Transverse colon (tissue), 4 donors: ENCODE measurements at regions not wholly inside any gene's neighbourhood (a gene's known extent, or its start where the extent isn't known, plus 50 kb on each side); places are given as distances from the start of the nearest gene placed in this dataset.

ENCODE experiments used
- DNase-seq: peaks from one replicate; pipeline ENCODE4 v3.0.0-alpha.2; 2019
- H3K27ac ChIP-seq, 4 donors: fragments of 200-600 bp; sonication (generic); 2 replicates each; pipeline ENCODE4 v1.5.1; 2016 to 2018; ENCODE audit warnings: inconsistent platforms in 4 of 4
- H3K27me3 ChIP-seq: fragments of 200-600 bp; sonication (generic); 2 replicates; pipeline ENCODE4 v1.5.1; 2017; ENCODE audit warnings: inconsistent platforms
- H3K36me3 ChIP-seq, 4 donors: fragments of 200-600 bp; sonication (generic); 2 replicates each; pipeline ENCODE4 v1.5.1; 2017 to 2019; ENCODE audit warnings: inconsistent platforms in 4 of 4
- H3K4me1 ChIP-seq, 4 donors: fragments of 200-600 bp; sonication (generic); 2 replicates each; pipeline ENCODE4 v1.5.1; 2017 to 2020; ENCODE audit warnings: inconsistent platforms in 4 of 4
- H3K4me3 ChIP-seq, 4 donors: fragments of 200-600 bp; sonication (generic); 1 replicate in 1 of 4; 2 replicates in 3 of 4; pipeline versions ENCODE4 v1.5.1 to v1.6.1; 2017 to 2019; ENCODE audit warnings: inconsistent platforms in 4 of 4
- H3K9me3 ChIP-seq, 2 donors: fragments of 200-600 bp; sonication (generic); 2 replicates each; pipeline ENCODE4 v1.5.1; 2017 to 2019; ENCODE audit warnings: inconsistent platforms in 2 of 2
- EP300 ChIP-seq: sonication (generic); formaldehyde crosslinking; IDR thresholded peaks from one replicate; pipeline ENCODE4 v1.6.1; 2017; ENCODE audit warnings: antibody characterized with exemption, low read depth
- POLR2A ChIP-seq: fragments of 450-650 bp; IDR thresholded peaks from one replicate; pipeline ENCODE4 v1.6.1; 2016; ENCODE audit warnings: antibody characterized with exemption, mild to moderate bottlenecking, moderate library complexity
- POLR2AphosphoS5 ChIP-seq, 3 donors: sonication (generic); formaldehyde crosslinking; IDR thresholded peaks; one replicate each; pipeline ENCODE4 v1.6.1; 2016; ENCODE audit warnings: antibody characterized with exemption in 3 of 3
- WGBS, 2 donors: methylation state at CpG; one replicate each; pipeline ENCODE4 v1.1.5; 2018; ENCODE audit warnings: low coverage in 1 of 2; 5-methylcytosine and 5-hydroxymethylcytosine counted together
- in situ Hi-C, 4 donors: fragments of 200-750 bp; cut with MboI; loops; one replicate each; pipeline versions ENCODE4 v1.15.0 to v1.15.1; 2017; ENCODE audit warnings: low sequenced_read_pairs in 3 of 4, low pct_ligation_motif_present in 1 of 4, low pct_unique_long_range_greater_than_20kb in 1 of 4
- intact Hi-C: fragments of 100-400 bp; cut with DNase I; formaldehyde crosslinking; loops from one replicate; pipeline ENCODE4 v1.15.1; 2023; ENCODE audit warnings: low total_unique reads
- TF ChIP-seq, protein P1 (sequence below), 5 experiments: fragments of 200-600 bp in 3 of 5; fragments of 450-650 bp in 2 of 5; sonication (generic) in 3 of 5; IDR thresholded peaks; 1 replicate in 2 of 5; 2 replicates in 3 of 5; pipeline ENCODE4 v1.5.1; 2016 to 2017; ENCODE audit warnings: antibody characterized with exemption in 5 of 5, inconsistent platforms in 3 of 5, mild to moderate bottlenecking in 2 of 5, moderate library complexity in 1 of 5

DNA sequence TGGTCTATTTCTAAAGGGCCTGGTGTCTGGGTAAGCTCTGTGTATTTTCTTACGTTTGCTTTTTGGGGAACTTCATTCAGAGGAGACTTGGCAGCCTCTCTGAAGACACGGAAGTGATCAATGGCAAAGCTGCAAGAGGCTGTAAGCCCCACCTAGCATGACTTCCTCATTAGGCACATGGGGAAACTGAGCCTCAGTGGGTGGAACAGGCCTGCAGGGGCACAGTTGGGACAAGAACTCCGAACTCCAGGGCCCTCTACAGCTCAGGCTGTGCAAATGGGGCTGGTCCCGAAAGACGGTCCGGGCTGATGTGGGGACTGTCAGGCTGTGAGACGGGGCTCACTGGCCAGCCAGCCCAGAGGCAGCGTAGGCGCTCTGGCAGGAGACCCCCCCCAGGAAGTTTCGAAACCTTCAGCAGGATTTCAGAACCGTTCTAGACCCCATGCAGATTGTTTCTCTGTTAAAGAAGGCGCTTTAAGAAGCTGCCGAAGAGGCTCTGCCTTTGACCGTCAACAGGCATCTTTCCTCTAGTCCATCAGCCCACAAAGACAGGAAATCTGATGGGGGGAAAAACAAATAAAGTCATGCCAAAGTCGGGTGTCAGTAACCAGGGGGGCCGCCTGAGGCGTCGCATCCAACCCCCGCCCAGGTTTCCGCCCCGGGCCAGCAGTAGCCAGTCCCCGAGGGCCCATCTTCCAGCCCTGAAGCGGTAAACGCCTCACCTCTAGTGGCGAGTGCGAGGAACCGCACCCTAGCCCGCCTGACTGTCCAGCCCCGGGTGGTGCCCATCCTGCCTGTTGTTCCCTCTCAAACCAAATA is 79.8 kb upstream of the TBC1D3K start:
- WGBS, 2 donors, result 25% methylated on average over 29 of the region's 29 CpGs; no CpG with 5 or more reads in 1 of the 2 donors
- DNase-seq, result peak; percentile 66

DNA sequence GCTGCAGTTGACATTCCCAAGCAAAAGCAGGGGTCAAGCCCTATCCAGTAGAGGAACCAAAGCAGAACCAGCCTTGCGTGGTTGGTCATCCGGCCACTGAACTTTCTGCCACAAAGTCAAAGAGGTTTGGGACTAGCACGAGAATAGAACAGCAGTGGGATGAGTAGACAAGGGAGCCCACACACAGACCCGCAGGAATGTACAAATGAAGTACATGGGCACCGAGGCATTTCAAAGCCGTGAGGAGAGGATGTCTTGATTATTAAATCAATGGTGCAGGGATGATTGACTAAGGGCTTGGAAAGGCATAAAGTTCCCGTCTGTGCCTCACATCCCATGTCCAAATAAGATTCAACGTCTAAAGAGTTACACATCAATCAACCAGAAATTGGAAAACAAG is 81.8 kb upstream of the TBC1D3K start:
- Histone ChIP-seq H3K4me3 (no peak overlapping the region), H3K36me3 (no peaks in the 10 kb centered on the region), H3K4me1 (peaks cover 0 to 6% (median 2%) of the 10 kb centered on the region in 4 donors), H3K27ac (no peak overlapping the region), H3K27me3 (peaks cover 17% of the 10 kb centered on the region), H3K9me3 (no peaks in the 10 kb centered on the region)
- in situ Hi-C loops, result no loop called here
- WGBS, 2 donors, result 20 to 92% methylated on average over 1 to 8 of the region's 8 CpGs
- DNase-seq, result no peak
- no peak for TF ChIP-seq EP300
- TF ChIP-seq, protein P1, sequence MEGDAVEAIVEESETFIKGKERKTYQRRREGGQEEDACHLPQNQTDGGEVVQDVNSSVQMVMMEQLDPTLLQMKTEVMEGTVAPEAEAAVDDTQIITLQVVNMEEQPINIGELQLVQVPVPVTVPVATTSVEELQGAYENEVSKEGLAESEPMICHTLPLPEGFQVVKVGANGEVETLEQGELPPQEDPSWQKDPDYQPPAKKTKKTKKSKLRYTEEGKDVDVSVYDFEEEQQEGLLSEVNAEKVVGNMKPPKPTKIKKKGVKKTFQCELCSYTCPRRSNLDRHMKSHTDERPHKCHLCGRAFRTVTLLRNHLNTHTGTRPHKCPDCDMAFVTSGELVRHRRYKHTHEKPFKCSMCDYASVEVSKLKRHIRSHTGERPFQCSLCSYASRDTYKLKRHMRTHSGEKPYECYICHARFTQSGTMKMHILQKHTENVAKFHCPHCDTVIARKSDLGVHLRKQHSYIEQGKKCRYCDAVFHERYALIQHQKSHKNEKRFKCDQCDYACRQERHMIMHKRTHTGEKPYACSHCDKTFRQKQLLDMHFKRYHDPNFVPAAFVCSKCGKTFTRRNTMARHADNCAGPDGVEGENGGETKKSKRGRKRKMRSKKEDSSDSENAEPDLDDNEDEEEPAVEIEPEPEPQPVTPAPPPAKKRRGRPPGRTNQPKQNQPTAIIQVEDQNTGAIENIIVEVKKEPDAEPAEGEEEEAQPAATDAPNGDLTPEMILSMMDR (IDR thresholded peaks at IDR 0.05), result no peak
- TF ChIP-seq POLR2A, result no peak
- no peak for TF ChIP-seq POLR2AphosphoS5 (IDR thresholded peaks at IDR 0.05)
- intact Hi-C loops, result no loop called here

More for the DNA sequence above, 79.8 kb upstream of the TBC1D3K start:
- Histone ChIP-seq H3K9me3 (no peaks in the 10 kb centered on the region), H3K4me1 (peaks cover 0 to 6% (median 2%) of the 10 kb centered on the region in 4 donors), H3K4me3 (no peak overlapping the region), H3K27ac (no peak overlapping the region), H3K27me3 (peaks cover 17% of the 10 kb centered on the region), H3K36me3 (no peaks in the 10 kb centered on the region)
- intact Hi-C loops (no loop called here), in situ Hi-C loops (no loop called here)
- no peak for TF ChIP-seq EP300
- TF ChIP-seq, protein P1 (IDR thresholded peaks at IDR 0.05), result peak; percentile 75 to 86 (median 79)
- TF ChIP-seq POLR2A, result no peak
- TF ChIP-seq POLR2AphosphoS5 (IDR thresholded peaks at IDR 0.05), result no peak

DNA sequence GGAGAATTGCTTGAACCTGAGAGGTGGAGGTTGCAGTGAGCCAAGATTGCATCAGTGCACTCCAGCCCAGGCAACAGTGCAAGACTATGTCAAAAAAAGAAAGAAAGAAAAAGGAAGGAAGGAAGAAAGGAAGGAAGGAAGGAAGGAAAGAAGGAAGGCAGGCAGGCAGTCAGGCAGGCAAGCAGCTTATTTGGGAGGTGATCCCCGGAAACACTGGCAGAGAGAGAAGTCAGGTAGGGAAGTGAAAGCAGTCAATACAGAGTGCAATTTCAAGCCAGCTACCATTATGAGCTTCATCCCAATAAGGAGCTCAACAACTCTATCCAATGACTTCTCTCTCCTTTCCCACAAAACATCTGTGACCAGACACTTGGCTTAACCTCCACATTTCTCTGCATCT is 83.0 kb upstream of the TBC1D3K start:
- Histone ChIP-seq H3K9me3 (no peaks in the 10 kb centered on the region), H3K27ac (no peak overlapping the region), H3K4me1 (peaks cover 0 to 6% (median 2%) of the 10 kb centered on the region in 4 donors), H3K36me3 (no peaks in the 10 kb centered on the region), H3K27me3 (peaks cover 17% of the 10 kb centered on the region), H3K4me3 (no peak overlapping the region)
- intact Hi-C loops, result no loop called here
- in situ Hi-C loops, result no loop called here
- no peak for TF ChIP-seq POLR2A
- TF ChIP-seq EP300, result no peak
- TF ChIP-seq POLR2AphosphoS5 (IDR thresholded peaks at IDR 0.05), result no peak
- TF ChIP-seq, protein P1 (IDR thresholded peaks at IDR 0.05), result no peak
- WGBS, 2 donors, result 60% methylated on average over 1 of the region's 1 CpG; no CpG with 5 or more reads in 1 of the 2 donors
- no peak for DNase-seq

DNA sequence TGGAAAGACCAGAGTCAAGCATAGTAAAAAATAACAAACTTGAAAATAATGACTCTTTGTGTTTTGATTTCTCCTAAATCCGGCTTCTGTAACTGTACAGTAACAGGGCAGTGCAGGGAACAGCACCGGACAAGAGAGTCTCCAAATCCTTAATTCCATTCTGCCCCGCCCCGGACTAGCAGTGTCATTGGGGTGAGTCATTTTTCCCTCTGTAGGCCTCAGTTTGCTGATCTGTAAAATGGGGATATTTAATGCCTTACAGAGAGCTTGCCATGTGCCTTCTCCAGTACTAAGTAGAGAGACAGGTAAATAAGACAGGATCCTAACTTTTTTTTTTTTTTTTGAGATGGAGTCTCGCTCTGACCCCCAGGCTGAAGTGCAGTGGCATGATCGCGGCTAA is 83.6 kb upstream of the TBC1D3K start:
- in situ Hi-C loops (no loop called here), intact Hi-C loops (no loop called here)
- TF ChIP-seq, protein P1 (IDR thresholded peaks at IDR 0.05), result no peak
- TF ChIP-seq POLR2A (no peak), EP300 (no peak)
- Histone ChIP-seq H3K4me1 (peaks cover 0 to 6% (median 2%) of the 10 kb centered on the region in 4 donors), H3K36me3 (no peaks in the 10 kb centered on the region), H3K9me3 (no peaks in the 10 kb centered on the region), H3K4me3 (no peak overlapping the region), H3K27ac (no peak overlapping the region), H3K27me3 (peaks cover 17% of the 10 kb centered on the region)
- no peak for DNase-seq
- 96 to 100% methylated on average over 1 to 7 of the region's 7 CpGs for WGBS, 2 donors
